HepG2 (cell line): ENCODE measurements at regions not wholly inside any gene's neighbourhood (a gene's known extent, or its start where the extent isn't known, plus 50 kb on each side); places are given as distances from the start of the nearest gene placed in this dataset.
A peak's percentile ranks its signal among the peaks of the same experiment; 100 is the strongest.

Source experiments
- ATAC-seq: fragments of 200-7000 bp; cut with Tn5 transposase; 3 replicates; pipeline ENCODE4 v1.9.1; 2020; ENCODE audit warnings: mild to moderate bottlenecking, moderate library complexity
- BruUV-seq: library from RNA; stranded (reverse); fragments of 400-500 nt; replicated peaks from 2 replicates; lab custom pipeline; 2021; lab: Mats Ljungman, UMichigan
- CTCF ChIA-PET: fragments of 300-600 bp; formaldehyde crosslinking; extraction: SDS; loops from one replicate; lab custom pipeline; 2021; ENCODE audit warnings: low total read pairs, inconsistent platforms, low intra/inter-chr PET ratio; lab: Yijun Ruan, JAX
- POLR2A ChIA-PET: fragments of 350-600 bp; sonication (Branson Sonifier 250); formaldehyde crosslinking; loops from one replicate; lab custom pipeline; 2020; ENCODE audit warnings: antibody characterized with exemption, inconsistent platforms; lab: Yijun Ruan, JAX
- DNase-seq: peaks from one replicate; pipeline ENCODE4 v3.0.0-alpha.2; 2015; ENCODE audit warnings: low spot score
- FAIRE-seq: peaks from 3 replicates; lab custom pipeline; 2011; peaks lifted over from hg19 to GRCh38; lab: Jason Lieb, UNC
- H2AFZ ChIP-seq: one replicate; pipeline ENCODE4 v1.6.1; 2011; ENCODE audit warnings: low read length, inconsistent platforms
- H3K27ac ChIP-seq: fragments of 300-600 bp; 3 replicates; pipeline ENCODE4 v1.8.0; 2011; ENCODE audit warnings: mixed run types, mild to moderate bottlenecking, mixed read lengths, low read length, inconsistent platforms; ENCODE audit not compliant: insufficient read depth; ENCODE audit errors: extremely low read length
- H3K27me3 ChIP-seq, 2 experiments: fragments of 200-600 bp in 1 of 2; 2 replicates in 1 of 2; 3 replicates in 1 of 2; pipeline versions ENCODE4 v1.6.0 to v1.8.0; 2011; ENCODE audit warnings: low read length in 2 of 2, mild to moderate bottlenecking in 2 of 2, moderate library complexity in 2 of 2, inconsistent platforms in 1 of 2; ENCODE audit not compliant: insufficient read depth in 2 of 2, control insufficient read depth in 1 of 2
- H3K36me3 ChIP-seq, 2 experiments: fragments of 200-600 bp in 1 of 2; replicated peaks in 1 of 2; 2 replicates in 1 of 2; 3 replicates in 1 of 2; pipeline versions ENCODE4 v1.5.1 to v1.8.0; 2011; ENCODE audit warnings: low read length in 2 of 2, inconsistent platforms in 1 of 2; ENCODE audit not compliant: insufficient read depth in 2 of 2, control insufficient read depth in 1 of 2
- H3K4me1 ChIP-seq: 2 replicates; pipeline ENCODE4 v1.5.1; 2012; ENCODE audit warnings: low read length, inconsistent platforms; ENCODE audit not compliant: insufficient read depth
- H3K4me2 ChIP-seq: 2 replicates; pipeline ENCODE4 v1.6.0; 2011; ENCODE audit warnings: low read depth, low read length, inconsistent platforms
- H3K4me3 ChIP-seq, 3 experiments: fragments of 200-600 bp in 1 of 3; sonication (generic), shearing (Covaris generic) in 1 of 3; replicated peaks in 1 of 3; 2 replicates each; pipeline ENCODE4 v1.5.1; 2011 to 2016; ENCODE audit warnings: low read length in 3 of 3, inconsistent platforms in 2 of 3, low read depth in 2 of 3, mild to moderate bottlenecking in 2 of 3, control low read depth in 1 of 3, mixed read lengths in 1 of 3; ENCODE audit not compliant: insufficient read depth in 1 of 3
- H3K79me2 ChIP-seq: one replicate; pipeline ENCODE4 v1.6.1; 2011; ENCODE audit warnings: low read length, inconsistent platforms; ENCODE audit not compliant: insufficient read depth
- H3K9ac ChIP-seq: 2 replicates; pipeline ENCODE4 v1.6.0; 2011; ENCODE audit warnings: mild to moderate bottlenecking, low read depth, low read length, inconsistent platforms; ENCODE audit not compliant: insufficient read depth
- H3K9me3 ChIP-seq: 2 replicates; pipeline ENCODE4 v1.5.1; 2012; ENCODE audit warnings: mild to moderate bottlenecking, low read length
- H4K20me1 ChIP-seq: 2 replicates; pipeline ENCODE4 v1.6.0; 2011; ENCODE audit warnings: inconsistent platforms, mild to moderate bottlenecking, low read length, moderate library complexity; ENCODE audit not compliant: insufficient read depth
- ATF6 ChIP-seq: sonication (generic); formaldehyde crosslinking; conservative IDR thresholded peaks from 2 replicates; pipeline ENCODE4 v1.4.0; 2020; ENCODE audit warnings: missing genetic modification reagents
- HNF4A ChIP-seq: sonication (generic); formaldehyde crosslinking; IDR thresholded peaks from 2 replicates; pipeline ENCODE4 v1.4.0; 2020; ENCODE audit warnings: missing genetic modification reagents
- KDM5A ChIP-seq: fragments of 200-600 bp; sonication (generic); IDR thresholded peaks from 2 replicates; pipeline ENCODE4 v1.7.0; 2018; ENCODE audit warnings: antibody characterized with exemption, mild to moderate bottlenecking, low read length, borderline replicate concordance
- MTF2 ChIP-seq: sonication (generic); formaldehyde crosslinking; IDR thresholded peaks from 2 replicates; pipeline ENCODE4 v1.5.0; 2020; ENCODE audit warnings: missing genetic modification reagents, borderline replicate concordance
- SOX5 ChIP-seq: IDR thresholded peaks from 2 replicates; pipeline ENCODE4 v1.6.1; 2016; ENCODE audit warnings: borderline replicate concordance
- ZBTB21 ChIP-seq: sonication (generic); formaldehyde crosslinking; IDR thresholded peaks from 2 replicates; pipeline ENCODE4 v1.4.0; 2020; ENCODE audit warnings: missing genetic modification reagents
- ZFP62 ChIP-seq: sonication (generic); formaldehyde crosslinking; IDR thresholded peaks from 2 replicates; pipeline ENCODE4 v1.4.0; 2020; ENCODE audit warnings: missing genetic modification reagents
- ZNF839 ChIP-seq: sonication (generic); formaldehyde crosslinking; IDR thresholded peaks from 2 replicates; pipeline ENCODE4 v1.4.0; 2020; ENCODE audit warnings: missing genetic modification reagents, mild to moderate bottlenecking, borderline replicate concordance
- WGBS: methylation state at CpG from one replicate; pipeline ENCODE4 v1.1.6; 2017; ENCODE audit warnings: low lambda C conversion rate; 5-methylcytosine and 5-hydroxymethylcytosine counted together
- in situ Hi-C: cut with HindIII; loops from 2 replicates; pipeline ENCODE4 v1.10.0; 2017; ENCODE audit warnings: low pct_unique_long_range_greater_than_20kb; ENCODE audit not compliant: extremely low pct_ligation_motif_present
- intact Hi-C: fragments of 100-400 bp; cut with micrococcal nuclease; formaldehyde crosslinking; loops from one replicate; pipeline ENCODE4 v1.10.0; 2022; ENCODE audit not compliant: unreplicated experiment
- TF ChIP-seq, protein P1 (sequence below): sonication (generic); formaldehyde crosslinking; IDR thresholded peaks from 2 replicates; pipeline ENCODE4 v1.4.0; 2020; ENCODE audit warnings: missing genetic modification reagents, borderline replicate concordance
- TF ChIP-seq, protein P2 (sequence below): IDR thresholded peaks from 2 replicates; pipeline ENCODE4 v1.4.0; 2020; ENCODE audit warnings: mild to moderate bottlenecking, missing genetic modification reagents
- TF ChIP-seq, protein P3 (sequence below): sonication (generic); formaldehyde crosslinking; IDR thresholded peaks from 2 replicates; pipeline ENCODE4 v1.4.0; 2020; ENCODE audit warnings: mild to moderate bottlenecking, missing genetic modification reagents
- TF ChIP-seq, protein P4 (sequence below): IDR thresholded peaks from 2 replicates; pipeline ENCODE4 v1.6.1; 2016

DNA sequence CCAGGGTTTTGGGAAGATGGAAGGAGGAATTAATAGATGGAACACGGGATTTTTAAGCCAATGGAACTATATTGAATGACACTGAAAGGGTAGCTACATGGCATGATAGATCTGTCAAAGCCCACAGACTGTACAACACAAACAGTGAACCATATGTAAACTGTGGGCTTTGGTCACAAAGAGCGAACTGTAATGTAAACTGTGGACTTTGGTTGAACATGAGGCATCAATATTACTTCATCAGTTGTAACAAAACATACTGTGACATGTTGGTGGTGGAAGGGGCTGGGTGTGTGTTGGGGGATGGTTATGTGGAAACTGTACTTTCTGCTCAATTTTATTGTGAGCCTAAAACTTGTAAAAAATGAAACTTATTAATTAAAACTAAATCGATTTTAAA, 210.6 kb upstream of the HMGA2 start:
- Histone ChIP-seq H3K9ac (no peak overlapping the region), H2AFZ (no peak overlapping the region), H3K9me3 (no peaks in the 10 kb centered on the region), H3K27me3 (peaks cover 0 to 10% of the 10 kb centered on the region in 2 experiments; a peak in 1 of 5 replicates), H3K36me3 (no peaks in the 10 kb centered on the region), H3K4me1 (peaks cover 6% of the 10 kb centered on the region), H3K79me2 (no peaks in the 10 kb centered on the region), H4K20me1 (no peaks in the 10 kb centered on the region), H3K4me3 (no peak overlapping the region), H3K27ac (no peak overlapping the region), H3K4me2 (no peak overlapping the region)
- POLR2A ChIA-PET = no interaction called here
- 2% methylated on average over 3 of the region's 3 CpGs for WGBS
- no TSS peak for BruUV-seq
- CTCF ChIA-PET = no interaction called here
- in situ Hi-C loops (loop anchor here (25.0 kb wide), 1 partner anchor 499 kb away; no protein-coding TSS in a partner anchor), intact Hi-C loops (no loop called here)
- peak; percentile 75 for ATAC-seq
- no peak for FAIRE-seq
- DNase-seq = peak; percentile 57
- TF ChIP-seq, protein P1, sequence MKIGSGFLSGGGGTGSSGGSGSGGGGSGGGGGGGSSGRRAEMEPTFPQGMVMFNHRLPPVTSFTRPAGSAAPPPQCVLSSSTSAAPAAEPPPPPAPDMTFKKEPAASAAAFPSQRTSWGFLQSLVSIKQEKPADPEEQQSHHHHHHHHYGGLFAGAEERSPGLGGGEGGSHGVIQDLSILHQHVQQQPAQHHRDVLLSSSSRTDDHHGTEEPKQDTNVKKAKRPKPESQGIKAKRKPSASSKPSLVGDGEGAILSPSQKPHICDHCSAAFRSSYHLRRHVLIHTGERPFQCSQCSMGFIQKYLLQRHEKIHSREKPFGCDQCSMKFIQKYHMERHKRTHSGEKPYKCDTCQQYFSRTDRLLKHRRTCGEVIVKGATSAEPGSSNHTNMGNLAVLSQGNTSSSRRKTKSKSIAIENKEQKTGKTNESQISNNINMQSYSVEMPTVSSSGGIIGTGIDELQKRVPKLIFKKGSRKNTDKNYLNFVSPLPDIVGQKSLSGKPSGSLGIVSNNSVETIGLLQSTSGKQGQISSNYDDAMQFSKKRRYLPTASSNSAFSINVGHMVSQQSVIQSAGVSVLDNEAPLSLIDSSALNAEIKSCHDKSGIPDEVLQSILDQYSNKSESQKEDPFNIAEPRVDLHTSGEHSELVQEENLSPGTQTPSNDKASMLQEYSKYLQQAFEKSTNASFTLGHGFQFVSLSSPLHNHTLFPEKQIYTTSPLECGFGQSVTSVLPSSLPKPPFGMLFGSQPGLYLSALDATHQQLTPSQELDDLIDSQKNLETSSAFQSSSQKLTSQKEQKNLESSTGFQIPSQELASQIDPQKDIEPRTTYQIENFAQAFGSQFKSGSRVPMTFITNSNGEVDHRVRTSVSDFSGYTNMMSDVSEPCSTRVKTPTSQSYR (CRISPR knock-in tag) = peak; percentile 84
- TF ChIP-seq ZNF839 (CRISPR knock-in tag) (no peak), KDM5A (no peak), SOX5 (CRISPR knock-in tag) (peak; percentile 58; the same call in 1 of the 2 replicates), HNF4A (CRISPR knock-in tag) (peak; percentile 70), MTF2 (no peak), ATF6 (no peak), ZFP62 (no peak), ZBTB21 (CRISPR knock-in tag) (0 out of 2 replicates have a peak, but pooled peaks have one; percentile 28)
- TF ChIP-seq, protein P2, sequence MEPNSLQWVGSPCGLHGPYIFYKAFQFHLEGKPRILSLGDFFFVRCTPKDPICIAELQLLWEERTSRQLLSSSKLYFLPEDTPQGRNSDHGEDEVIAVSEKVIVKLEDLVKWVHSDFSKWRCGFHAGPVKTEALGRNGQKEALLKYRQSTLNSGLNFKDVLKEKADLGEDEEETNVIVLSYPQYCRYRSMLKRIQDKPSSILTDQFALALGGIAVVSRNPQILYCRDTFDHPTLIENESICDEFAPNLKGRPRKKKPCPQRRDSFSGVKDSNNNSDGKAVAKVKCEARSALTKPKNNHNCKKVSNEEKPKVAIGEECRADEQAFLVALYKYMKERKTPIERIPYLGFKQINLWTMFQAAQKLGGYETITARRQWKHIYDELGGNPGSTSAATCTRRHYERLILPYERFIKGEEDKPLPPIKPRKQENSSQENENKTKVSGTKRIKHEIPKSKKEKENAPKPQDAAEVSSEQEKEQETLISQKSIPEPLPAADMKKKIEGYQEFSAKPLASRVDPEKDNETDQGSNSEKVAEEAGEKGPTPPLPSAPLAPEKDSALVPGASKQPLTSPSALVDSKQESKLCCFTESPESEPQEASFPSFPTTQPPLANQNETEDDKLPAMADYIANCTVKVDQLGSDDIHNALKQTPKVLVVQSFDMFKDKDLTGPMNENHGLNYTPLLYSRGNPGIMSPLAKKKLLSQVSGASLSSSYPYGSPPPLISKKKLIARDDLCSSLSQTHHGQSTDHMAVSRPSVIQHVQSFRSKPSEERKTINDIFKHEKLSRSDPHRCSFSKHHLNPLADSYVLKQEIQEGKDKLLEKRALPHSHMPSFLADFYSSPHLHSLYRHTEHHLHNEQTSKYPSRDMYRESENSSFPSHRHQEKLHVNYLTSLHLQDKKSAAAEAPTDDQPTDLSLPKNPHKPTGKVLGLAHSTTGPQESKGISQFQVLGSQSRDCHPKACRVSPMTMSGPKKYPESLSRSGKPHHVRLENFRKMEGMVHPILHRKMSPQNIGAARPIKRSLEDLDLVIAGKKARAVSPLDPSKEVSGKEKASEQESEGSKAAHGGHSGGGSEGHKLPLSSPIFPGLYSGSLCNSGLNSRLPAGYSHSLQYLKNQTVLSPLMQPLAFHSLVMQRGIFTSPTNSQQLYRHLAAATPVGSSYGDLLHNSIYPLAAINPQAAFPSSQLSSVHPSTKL (CRISPR knock-in tag) = peak; percentile 47; the same call in 1 of the 2 replicates
- TF ChIP-seq, protein P3, sequence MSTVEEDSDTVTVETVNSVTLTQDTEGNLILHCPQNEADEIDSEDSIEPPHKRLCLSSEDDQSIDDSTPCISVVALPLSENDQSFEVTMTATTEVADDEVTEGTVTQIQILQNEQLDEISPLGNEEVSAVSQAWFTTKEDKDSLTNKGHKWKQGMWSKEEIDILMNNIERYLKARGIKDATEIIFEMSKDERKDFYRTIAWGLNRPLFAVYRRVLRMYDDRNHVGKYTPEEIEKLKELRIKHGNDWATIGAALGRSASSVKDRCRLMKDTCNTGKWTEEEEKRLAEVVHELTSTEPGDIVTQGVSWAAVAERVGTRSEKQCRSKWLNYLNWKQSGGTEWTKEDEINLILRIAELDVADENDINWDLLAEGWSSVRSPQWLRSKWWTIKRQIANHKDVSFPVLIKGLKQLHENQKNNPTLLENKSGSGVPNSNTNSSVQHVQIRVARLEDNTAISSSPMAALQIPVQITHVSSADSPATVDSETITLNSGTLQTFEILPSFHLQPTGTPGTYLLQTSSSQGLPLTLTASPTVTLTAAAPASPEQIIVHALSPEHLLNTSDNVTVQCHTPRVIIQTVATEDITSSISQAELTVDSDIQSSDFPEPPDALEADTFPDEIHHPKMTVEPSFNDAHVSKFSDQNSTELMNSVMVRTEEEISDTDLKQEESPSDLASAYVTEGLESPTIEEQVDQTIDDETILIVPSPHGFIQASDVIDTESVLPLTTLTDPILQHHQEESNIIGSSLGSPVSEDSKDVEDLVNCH (CRISPR knock-in tag) = no peak
- TF ChIP-seq, protein P4, sequence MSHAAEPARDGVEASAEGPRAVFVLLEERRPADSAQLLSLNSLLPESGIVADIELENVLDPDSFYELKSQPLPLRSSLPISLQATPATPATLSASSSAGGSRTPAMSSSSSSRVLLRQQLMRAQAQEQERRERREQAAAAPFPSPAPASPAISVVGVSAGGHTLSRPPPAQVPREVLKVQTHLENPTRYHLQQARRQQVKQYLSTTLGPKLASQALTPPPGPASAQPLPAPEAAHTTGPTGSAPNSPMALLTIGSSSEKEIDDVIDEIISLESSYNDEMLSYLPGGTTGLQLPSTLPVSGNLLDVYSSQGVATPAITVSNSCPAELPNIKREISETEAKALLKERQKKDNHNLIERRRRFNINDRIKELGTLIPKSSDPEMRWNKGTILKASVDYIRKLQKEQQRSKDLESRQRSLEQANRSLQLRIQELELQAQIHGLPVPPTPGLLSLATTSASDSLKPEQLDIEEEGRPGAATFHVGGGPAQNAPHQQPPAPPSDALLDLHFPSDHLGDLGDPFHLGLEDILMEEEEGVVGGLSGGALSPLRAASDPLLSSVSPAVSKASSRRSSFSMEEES (CRISPR knock-in tag) = 0 out of 2 replicates have a peak, but pooled peaks have one; percentile 35
